B cell (primary cell): ENCODE measurements at regions not wholly inside any gene's neighbourhood (a gene's known extent, or its start where the extent isn't known, plus 50 kb on each side); places are given as distances from the start of the nearest gene placed in this dataset.

Source experiments
- EZH2 ChIP-seq: IDR thresholded peaks from 2 replicates; pipeline ENCODE4 v1.6.1; 2012; ENCODE audit warnings: borderline replicate concordance, low read depth, mild to moderate bottlenecking, moderate library complexity, low read length; ENCODE audit not compliant: insufficient read depth, poor library complexity, severe bottlenecking
- TF ChIP-seq, protein P1 (sequence below): fragments of 200-600 bp; IDR thresholded peaks from one replicate; pipeline ENCODE4 v1.8.0; 2022; ENCODE audit warnings: antibody characterized with exemption, mild to moderate bottlenecking

DNA sequence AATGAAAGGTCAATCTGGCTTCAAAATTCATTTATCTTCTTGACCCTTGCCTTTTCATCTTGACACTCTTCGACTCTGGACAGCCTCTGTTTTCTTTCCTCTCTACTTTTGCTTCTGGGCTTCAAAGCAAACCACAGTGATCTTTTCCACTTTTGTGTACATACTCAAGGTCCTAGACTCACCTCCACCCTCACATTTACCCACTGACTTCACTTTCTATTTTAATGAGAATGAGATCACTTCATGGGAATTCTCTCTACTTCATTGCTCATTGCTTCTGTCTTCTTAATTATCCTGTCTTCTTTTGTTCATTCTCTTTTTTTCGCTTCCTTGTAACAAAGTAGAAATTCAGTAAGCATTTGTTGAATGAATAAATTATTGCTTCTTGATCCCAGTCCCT is 330.1 kb upstream of the HAND2 start:
- TF ChIP-seq, protein P1, sequence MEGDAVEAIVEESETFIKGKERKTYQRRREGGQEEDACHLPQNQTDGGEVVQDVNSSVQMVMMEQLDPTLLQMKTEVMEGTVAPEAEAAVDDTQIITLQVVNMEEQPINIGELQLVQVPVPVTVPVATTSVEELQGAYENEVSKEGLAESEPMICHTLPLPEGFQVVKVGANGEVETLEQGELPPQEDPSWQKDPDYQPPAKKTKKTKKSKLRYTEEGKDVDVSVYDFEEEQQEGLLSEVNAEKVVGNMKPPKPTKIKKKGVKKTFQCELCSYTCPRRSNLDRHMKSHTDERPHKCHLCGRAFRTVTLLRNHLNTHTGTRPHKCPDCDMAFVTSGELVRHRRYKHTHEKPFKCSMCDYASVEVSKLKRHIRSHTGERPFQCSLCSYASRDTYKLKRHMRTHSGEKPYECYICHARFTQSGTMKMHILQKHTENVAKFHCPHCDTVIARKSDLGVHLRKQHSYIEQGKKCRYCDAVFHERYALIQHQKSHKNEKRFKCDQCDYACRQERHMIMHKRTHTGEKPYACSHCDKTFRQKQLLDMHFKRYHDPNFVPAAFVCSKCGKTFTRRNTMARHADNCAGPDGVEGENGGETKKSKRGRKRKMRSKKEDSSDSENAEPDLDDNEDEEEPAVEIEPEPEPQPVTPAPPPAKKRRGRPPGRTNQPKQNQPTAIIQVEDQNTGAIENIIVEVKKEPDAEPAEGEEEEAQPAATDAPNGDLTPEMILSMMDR, result no peak
- no peak for TF ChIP-seq EZH2
